A673 (cell line): ENCODE measurements at regions not wholly inside any gene's neighbourhood (a gene's known extent, or its start where the extent isn't known, plus 50 kb on each side); places are given as distances from the start of the nearest gene placed in this dataset.

Experiments used
- BruUV-seq: library from RNA; stranded (reverse); fragments of 400-500 nt; replicated peaks from 2 replicates; lab custom pipeline; 2021; lab: Mats Ljungman, UMichigan
- CTCF ChIA-PET: fragments of 300-600 bp; sonication (Branson Sonifier 250); formaldehyde crosslinking; loops from one replicate; lab custom pipeline; 2022; ENCODE audit warnings: antibody characterized with exemption; lab: Charles Lee
- POLR2A ChIA-PET: fragments of 300-600 bp; sonication (Branson Sonifier 250); formaldehyde crosslinking; loops from one replicate; lab custom pipeline; 2022; ENCODE audit warnings: antibody characterized with exemption; ENCODE audit not compliant: low non-redundant PET; lab: Charles Lee
- DNase-seq: peaks from one replicate; pipeline ENCODE4 v3.0.0-alpha.2; 2015; ENCODE audit warnings: low spot score
- H3K27ac ChIP-seq: fragments of 200-600 bp; sonication (generic); 2 replicates; pipeline ENCODE4 v1.5.1; 2016; ENCODE audit warnings: mixed run types, low read depth, mild to moderate bottlenecking, mixed read lengths, antibody characterized with exemption, low read length; ENCODE audit not compliant: poor library complexity, severe bottlenecking
- H3K27me3 ChIP-seq: fragments of 200-600 bp; sonication (generic); replicated peaks from 2 replicates; pipeline ENCODE4 v1.6.1; 2017; ENCODE audit warnings: mixed run types, low read depth, mild to moderate bottlenecking, mixed read lengths, antibody characterized with exemption, low read length; ENCODE audit not compliant: insufficient read depth, poor library complexity
- H3K36me3 ChIP-seq: fragments of 200-600 bp; sonication (generic); 2 replicates; pipeline ENCODE4 v1.6.1; 2016; ENCODE audit warnings: mixed run types, mild to moderate bottlenecking, mixed read lengths, antibody characterized with exemption, low read length; ENCODE audit not compliant: insufficient read depth, poor library complexity, severe bottlenecking
- H3K4me1 ChIP-seq: fragments of 200-600 bp; sonication (generic); 2 replicates; pipeline ENCODE4 v1.6.1; 2017; ENCODE audit warnings: mixed run types, mild to moderate bottlenecking, mixed read lengths, antibody characterized with exemption, low read length; ENCODE audit not compliant: insufficient read depth, poor library complexity, severe bottlenecking
- H3K4me3 ChIP-seq: fragments of 200-600 bp; sonication (generic); 2 replicates; pipeline ENCODE4 v1.5.1; 2016; ENCODE audit warnings: low read depth, mixed run types, mild to moderate bottlenecking, mixed read lengths, low read length; ENCODE audit not compliant: poor library complexity, severe bottlenecking
- H3K9me3 ChIP-seq: fragments of 200-600 bp; sonication (generic); 2 replicates; pipeline ENCODE4 v1.6.1; 2016; ENCODE audit warnings: mixed run types, low read depth, mild to moderate bottlenecking, mixed read lengths, antibody characterized with exemption, low read length; ENCODE audit not compliant: poor library complexity, severe bottlenecking
- EZH2 ChIP-seq: fragments of 200-600 bp; sonication (generic); IDR thresholded peaks from 2 replicates; pipeline ENCODE4 v1.6.1; 2017; ENCODE audit warnings: borderline replicate concordance, low read depth, mild to moderate bottlenecking, mixed read lengths, antibody characterized with exemption, low read length; ENCODE audit not compliant: poor library complexity, severe bottlenecking
- intact Hi-C: fragments of 100-400 bp; cut with micrococcal nuclease; formaldehyde crosslinking; loops from one replicate; pipeline ENCODE4 v1.10.0; 2022; ENCODE audit not compliant: unreplicated experiment
- TF ChIP-seq, protein P1 (sequence below): fragments of 300-800, 200-600 bp; sonication (generic); conservative IDR thresholded peaks from 2 replicates; pipeline ENCODE4 v1.5.1; 2017; ENCODE audit warnings: low read depth, mild to moderate bottlenecking, antibody characterized with exemption, low read length, moderate library complexity, mixed read lengths

DNA sequence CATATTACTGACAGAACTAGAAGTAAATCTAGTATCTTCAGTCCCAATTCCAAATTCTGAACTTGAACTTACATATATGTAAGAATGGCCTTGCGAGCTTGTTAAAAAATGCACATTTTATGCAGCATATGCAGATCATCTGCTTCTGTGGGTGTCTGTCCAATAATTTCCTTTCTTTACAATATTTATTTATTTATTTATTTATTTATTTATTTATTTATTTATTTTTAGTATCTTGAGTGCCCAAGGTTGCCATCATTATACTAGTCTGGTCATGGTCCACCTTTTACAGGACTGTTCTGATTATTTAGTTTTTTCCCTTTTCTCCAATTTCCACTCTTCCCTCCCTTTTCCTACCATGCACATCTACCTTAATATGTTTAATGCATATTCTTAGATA is 528.4 kb downstream of the COL12A1 start:
- intact Hi-C loops, result no loop called here
- BruUV-seq, result no TSS peak

DNA sequence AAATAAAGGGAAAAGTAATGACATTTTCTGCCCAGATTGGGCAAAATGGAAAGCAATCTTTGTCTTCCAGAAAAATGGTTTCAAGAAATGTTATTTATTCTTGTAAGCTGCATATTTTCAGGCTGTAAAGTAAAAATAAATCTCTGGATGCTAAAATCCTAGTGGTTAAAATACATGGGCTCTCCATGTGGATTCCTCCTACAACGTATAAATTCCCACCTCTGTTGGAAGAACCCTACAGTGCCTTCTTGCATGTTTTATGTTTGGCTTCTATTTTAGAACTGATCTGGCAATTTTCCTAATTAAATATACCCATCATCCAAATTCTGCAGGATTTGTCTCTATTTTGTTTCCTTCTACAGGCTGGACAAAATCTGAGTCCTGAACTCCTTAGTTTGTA is 528.9 kb downstream of the COL12A1 start:
- Histone ChIP-seq H3K27me3 (no peaks in the 10 kb centered on the region), H3K9me3 (no peaks in the 10 kb centered on the region), H3K36me3 (no peaks in the 10 kb centered on the region), H3K4me1 (no peaks in the 10 kb centered on the region), H3K4me3 (no peak overlapping the region), H3K27ac (no peak overlapping the region)
- POLR2A ChIA-PET, result no interaction called here
- intact Hi-C loops, result no loop called here
- BruUV-seq, result no TSS peak
- no peak for TF ChIP-seq EZH2
- TF ChIP-seq, protein P1, sequence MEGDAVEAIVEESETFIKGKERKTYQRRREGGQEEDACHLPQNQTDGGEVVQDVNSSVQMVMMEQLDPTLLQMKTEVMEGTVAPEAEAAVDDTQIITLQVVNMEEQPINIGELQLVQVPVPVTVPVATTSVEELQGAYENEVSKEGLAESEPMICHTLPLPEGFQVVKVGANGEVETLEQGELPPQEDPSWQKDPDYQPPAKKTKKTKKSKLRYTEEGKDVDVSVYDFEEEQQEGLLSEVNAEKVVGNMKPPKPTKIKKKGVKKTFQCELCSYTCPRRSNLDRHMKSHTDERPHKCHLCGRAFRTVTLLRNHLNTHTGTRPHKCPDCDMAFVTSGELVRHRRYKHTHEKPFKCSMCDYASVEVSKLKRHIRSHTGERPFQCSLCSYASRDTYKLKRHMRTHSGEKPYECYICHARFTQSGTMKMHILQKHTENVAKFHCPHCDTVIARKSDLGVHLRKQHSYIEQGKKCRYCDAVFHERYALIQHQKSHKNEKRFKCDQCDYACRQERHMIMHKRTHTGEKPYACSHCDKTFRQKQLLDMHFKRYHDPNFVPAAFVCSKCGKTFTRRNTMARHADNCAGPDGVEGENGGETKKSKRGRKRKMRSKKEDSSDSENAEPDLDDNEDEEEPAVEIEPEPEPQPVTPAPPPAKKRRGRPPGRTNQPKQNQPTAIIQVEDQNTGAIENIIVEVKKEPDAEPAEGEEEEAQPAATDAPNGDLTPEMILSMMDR, result no peak
- CTCF ChIA-PET, result no interaction called here
- DNase-seq, result no peak

More for the DNA sequence above, 528.4 kb downstream of the COL12A1 start:
- Histone ChIP-seq H3K27ac (no peak overlapping the region), H3K4me3 (no peak overlapping the region), H3K9me3 (no peaks in the 10 kb centered on the region), H3K4me1 (no peaks in the 10 kb centered on the region), H3K36me3 (no peaks in the 10 kb centered on the region), H3K27me3 (no peaks in the 10 kb centered on the region)
- no peak for DNase-seq
- ChIA-PET CTCF (no interaction called here), POLR2A (no interaction called here)
- TF ChIP-seq EZH2, result no peak
- TF ChIP-seq, protein P1, result no peak

DNA sequence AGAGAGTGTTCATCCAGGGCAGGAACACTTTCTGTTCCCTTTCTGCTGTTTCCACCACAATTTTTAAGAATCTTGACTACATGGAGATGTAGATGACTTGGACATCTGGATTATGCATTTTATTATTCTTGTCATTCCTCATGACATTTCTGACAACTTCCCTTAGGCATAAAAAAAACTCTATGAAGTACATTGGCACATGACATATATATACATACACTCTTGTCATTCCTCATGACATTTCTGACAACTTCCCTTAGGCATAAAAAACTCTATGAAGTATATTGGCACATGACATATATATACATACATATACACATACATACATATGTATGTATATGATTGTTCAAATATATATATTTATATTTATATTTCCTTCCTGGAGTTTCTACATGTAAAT is 531.5 kb downstream of the COL12A1 start:
- DNase-seq, result no peak
- H3K9me3 ChIP-seq, result no peaks in the 10 kb centered on the region
- intact Hi-C loops, result no loop called here
- TF ChIP-seq, protein P1, result no peak
- no peak for TF ChIP-seq EZH2
- H3K4me1 ChIP-seq, result no peaks in the 10 kb centered on the region
- H3K27ac ChIP-seq, result no peak overlapping the region
- no peak overlapping the region for H3K4me3 ChIP-seq
- no peaks in the 10 kb centered on the region for H3K27me3 ChIP-seq
- ChIA-PET POLR2A (no interaction called here), CTCF (no interaction called here)
- no peaks in the 10 kb centered on the region for H3K36me3 ChIP-seq
- no TSS peak for BruUV-seq
